ENCODE measurements at regions not wholly inside any gene's neighbourhood (a gene's known extent, or its start where the extent isn't known, plus 50 kb on each side); places are given as distances from the start of the nearest gene placed in this dataset.

DNA sequence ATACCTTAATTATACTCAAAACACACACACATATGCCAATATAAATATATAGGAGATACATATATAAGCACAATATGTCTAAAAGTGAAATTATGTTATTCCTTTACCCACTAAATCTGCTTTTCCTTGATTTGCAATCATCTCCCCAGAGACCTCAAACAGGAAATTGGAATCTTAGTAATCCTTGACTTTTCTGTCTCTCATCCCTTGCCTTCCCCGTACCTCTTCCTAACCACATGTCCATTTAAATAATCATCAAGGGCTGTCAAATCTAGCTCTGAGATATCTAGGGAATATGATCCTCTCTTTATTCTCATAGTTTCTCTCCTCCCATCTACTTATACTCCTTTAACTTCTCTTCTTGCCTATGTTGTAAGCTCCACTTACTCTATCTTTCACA, 336.6 kb downstream of the HGF start:
- no peak overlapping the region for H3K23ac ChIP-seq (ENCODE audit: low read depth, low read length, poor library complexity)
- no peaks in the 10 kb centered on the region for H3K79me1 ChIP-seq (ENCODE audit: low read depth, low read length)
- no peak overlapping the region for H2AFZ ChIP-seq (ENCODE audit: low read length)
- no peak overlapping the region for H2BK120ac ChIP-seq (ENCODE audit: low read depth, low read length)
- H3K9me3 ChIP-seq (replicated peaks in 1 of 2; ENCODE audit: control insufficient read depth in 2 of 2, insufficient read depth in 1 of 2, low read depth in 1 of 2, low read length in 2 of 2): no peaks in the 10 kb centered on the region
- peaks cover 0 to 3% of the 10 kb centered on the region in 2 donors for H3K4me1 ChIP-seq (ENCODE audit: control insufficient read depth in 2 of 2, insufficient read depth in 1 of 2, low read depth in 1 of 2, low read length in 2 of 2)
- H3K27me3 ChIP-seq (ENCODE audit: control insufficient read depth in 3 of 3, insufficient read depth in 3 of 3, low read depth in 1 of 3, low read length in 3 of 3): no peaks in the 10 kb centered on the region
- H2BK5ac ChIP-seq (ENCODE audit: low read length): no peak overlapping the region
- no peak overlapping the region for H2BK12ac ChIP-seq (ENCODE audit: low read length)
- H3K14ac ChIP-seq (ENCODE audit: low read length): no peak overlapping the region
- H3K27ac ChIP-seq (replicated peaks; ENCODE audit: low read length): no peak overlapping the region
- H3K4me3 ChIP-seq (ENCODE audit: low read length in 2 of 2): no peak overlapping the region
- no peak overlapping the region for H2BK15ac ChIP-seq (ENCODE audit: low read length)
- no peak overlapping the region for H3K4me2 ChIP-seq (ENCODE audit: insufficient read depth, low read length, poor library complexity, severe bottlenecking)
- H4K91ac ChIP-seq (ENCODE audit: low read depth, low read length, poor library complexity): no peak overlapping the region
- H3K4ac ChIP-seq (ENCODE audit: low read length): no peak overlapping the region
- no peak overlapping the region for H3K9ac ChIP-seq (ENCODE audit: low read depth, low read length, poor library complexity)
- no CpG with 5 or more reads among the region's 1 CpG for WGBS, 2 donors (ENCODE audit: extremely low coverage in 2 of 2, insufficient read length in 2 of 2, insufficient replicate concordance in 1 of 2)
- no peaks in the 10 kb centered on the region for H3K36me3 ChIP-seq (replicated peaks in 1 of 2; ENCODE audit: control insufficient read depth in 2 of 2, insufficient read depth in 2 of 2, low read length in 2 of 2)
- no peak for DNase-seq (ENCODE audit: low spot score)
- no peak overlapping the region for H2AK5ac ChIP-seq (ENCODE audit: low read depth, low read length)
- H3K18ac ChIP-seq (ENCODE audit: low read length): no peak overlapping the region
- no peak overlapping the region for H4K8ac ChIP-seq (ENCODE audit: low read depth, low read length)

DNA sequence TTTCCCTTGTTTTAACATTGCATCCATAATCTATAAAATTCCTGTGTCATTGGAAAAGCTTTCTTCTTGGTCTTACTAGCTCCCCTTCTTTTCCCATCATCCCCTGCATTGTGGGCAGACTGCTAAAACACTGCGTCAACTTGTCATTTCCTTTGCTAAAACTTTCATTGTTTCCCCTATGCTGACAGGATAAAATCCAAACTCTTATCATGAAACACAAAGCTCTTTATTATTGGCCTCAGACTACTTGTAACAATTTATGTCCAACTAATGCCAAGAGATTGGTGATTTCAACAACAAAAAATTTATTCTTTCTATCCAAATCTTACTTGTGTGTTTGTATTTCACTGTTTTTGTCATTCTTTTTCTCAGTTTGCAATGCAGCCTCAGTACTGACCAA, 339.1 kb downstream of the HGF start:
- H2BK15ac ChIP-seq (ENCODE audit: low read length): no peak overlapping the region
- DNase-seq (ENCODE audit: low spot score): no peak
- no peak overlapping the region for H3K4me2 ChIP-seq (ENCODE audit: insufficient read depth, low read length, poor library complexity, severe bottlenecking)
- H4K91ac ChIP-seq (ENCODE audit: low read depth, low read length, poor library complexity): no peak overlapping the region
- H3K4ac ChIP-seq (ENCODE audit: low read length): no peak overlapping the region
- H3K27me3 ChIP-seq (ENCODE audit: control insufficient read depth in 3 of 3, insufficient read depth in 3 of 3, low read depth in 1 of 3, low read length in 3 of 3): no peaks in the 10 kb centered on the region
- H3K9ac ChIP-seq (ENCODE audit: low read depth, low read length, poor library complexity): no peak overlapping the region
- H3K14ac ChIP-seq (ENCODE audit: low read length): no peak overlapping the region
- H3K4me3 ChIP-seq (ENCODE audit: low read length in 2 of 2): no peak overlapping the region
- H3K23ac ChIP-seq (ENCODE audit: low read depth, low read length, poor library complexity): no peak overlapping the region
- H2BK12ac ChIP-seq (ENCODE audit: low read length): no peak overlapping the region
- H3K18ac ChIP-seq (ENCODE audit: low read length): no peak overlapping the region
- no peak overlapping the region for H3K27ac ChIP-seq (replicated peaks; ENCODE audit: low read length)
- no peaks in the 10 kb centered on the region for H3K79me1 ChIP-seq (ENCODE audit: low read depth, low read length)
- peaks cover 0 to 3% of the 10 kb centered on the region in 2 donors for H3K4me1 ChIP-seq (ENCODE audit: control insufficient read depth in 2 of 2, insufficient read depth in 1 of 2, low read depth in 1 of 2, low read length in 2 of 2)
- H2AFZ ChIP-seq (ENCODE audit: low read length): peak overlapping the region; percentile 54
- H2AK5ac ChIP-seq (ENCODE audit: low read depth, low read length): no peak overlapping the region
- H2BK120ac ChIP-seq (ENCODE audit: low read depth, low read length): no peak overlapping the region
- no peaks in the 10 kb centered on the region for H3K9me3 ChIP-seq (replicated peaks in 1 of 2; ENCODE audit: control insufficient read depth in 2 of 2, insufficient read depth in 1 of 2, low read depth in 1 of 2, low read length in 2 of 2)
- no CpG with 5 or more reads among the region's 1 CpG for WGBS, 2 donors (ENCODE audit: extremely low coverage in 2 of 2, insufficient read length in 2 of 2, insufficient replicate concordance in 1 of 2)
- no peaks in the 10 kb centered on the region for H3K36me3 ChIP-seq (replicated peaks in 1 of 2; ENCODE audit: control insufficient read depth in 2 of 2, insufficient read depth in 2 of 2, low read length in 2 of 2)
- H2BK5ac ChIP-seq (ENCODE audit: low read length): no peak overlapping the region
- no peak overlapping the region for H4K8ac ChIP-seq (ENCODE audit: low read depth, low read length)

DNA sequence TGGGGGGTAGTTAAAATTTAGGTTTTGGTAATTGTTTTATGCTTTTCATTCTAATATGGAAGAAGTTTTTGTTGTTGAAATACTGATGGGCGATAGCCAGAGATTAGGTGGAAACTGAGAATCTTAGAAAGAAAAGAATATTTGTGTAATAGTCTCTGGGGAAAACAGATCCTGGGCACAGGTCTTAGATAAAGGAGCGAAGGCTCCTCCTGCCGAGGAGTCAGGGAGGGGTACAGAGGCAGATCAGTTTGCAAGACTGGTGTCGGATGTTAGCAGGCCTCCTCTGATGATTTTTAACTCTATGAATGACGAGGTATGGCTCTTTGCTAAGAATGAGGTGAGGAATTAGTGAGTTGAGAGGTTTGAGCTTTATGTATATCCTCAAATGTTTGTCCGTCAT, 339.7 kb downstream of the HGF start:
- WGBS, 2 donors (ENCODE audit: extremely low coverage in 2 of 2, insufficient read length in 2 of 2, insufficient replicate concordance in 1 of 2): no CpG with 5 or more reads among the region's 6 CpGs
- H3K23ac ChIP-seq (ENCODE audit: low read depth, low read length, poor library complexity): no peak overlapping the region
- no peak overlapping the region for H2BK12ac ChIP-seq (ENCODE audit: low read length)
- no peak overlapping the region for H3K4me2 ChIP-seq (ENCODE audit: insufficient read depth, low read length, poor library complexity, severe bottlenecking)
- no peak overlapping the region for H3K14ac ChIP-seq (ENCODE audit: low read length)
- peaks cover 0 to 3% of the 10 kb centered on the region in 2 donors for H3K4me1 ChIP-seq (ENCODE audit: control insufficient read depth in 2 of 2, insufficient read depth in 1 of 2, low read depth in 1 of 2, low read length in 2 of 2)
- no peak overlapping the region for H3K9ac ChIP-seq (ENCODE audit: low read depth, low read length, poor library complexity)
- H3K4ac ChIP-seq (ENCODE audit: low read length): no peak overlapping the region
- no peaks in the 10 kb centered on the region for H3K27me3 ChIP-seq (ENCODE audit: control insufficient read depth in 3 of 3, insufficient read depth in 3 of 3, low read depth in 1 of 3, low read length in 3 of 3)
- H3K9me3 ChIP-seq (replicated peaks in 1 of 2; ENCODE audit: control insufficient read depth in 2 of 2, insufficient read depth in 1 of 2, low read depth in 1 of 2, low read length in 2 of 2): no peaks in the 10 kb centered on the region
- H2AK5ac ChIP-seq (ENCODE audit: low read depth, low read length): no peak overlapping the region
- no peak overlapping the region for H2BK120ac ChIP-seq (ENCODE audit: low read depth, low read length)
- no peak overlapping the region for H3K4me3 ChIP-seq (ENCODE audit: low read length in 2 of 2)
- no peak overlapping the region for H3K27ac ChIP-seq (replicated peaks; ENCODE audit: low read length)
- H2AFZ ChIP-seq (ENCODE audit: low read length): peak overlapping the region; percentile 54
- H4K8ac ChIP-seq (ENCODE audit: low read depth, low read length): no peak overlapping the region
- H3K18ac ChIP-seq (ENCODE audit: low read length): no peak overlapping the region
- H2BK15ac ChIP-seq (ENCODE audit: low read length): no peak overlapping the region
- no peak overlapping the region for H4K91ac ChIP-seq (ENCODE audit: low read depth, low read length, poor library complexity)
- no peak overlapping the region for H2BK5ac ChIP-seq (ENCODE audit: low read length)
- DNase-seq (ENCODE audit: low spot score): peak; percentile 1
- no peaks in the 10 kb centered on the region for H3K36me3 ChIP-seq (replicated peaks in 1 of 2; ENCODE audit: control insufficient read depth in 2 of 2, insufficient read depth in 2 of 2, low read length in 2 of 2)
- H3K79me1 ChIP-seq (ENCODE audit: low read depth, low read length): no peaks in the 10 kb centered on the region

- no CpG with 5 or more reads among the region's 2 CpGs for WGBS, 2 donors (ENCODE audit: extremely low coverage in 2 of 2, insufficient read length in 2 of 2, insufficient replicate concordance in 1 of 2)
- Histone ChIP-seq H3K36me3 (replicated peaks in 1 of 2; ENCODE audit: control insufficient read depth in 2 of 2, insufficient read depth in 2 of 2, low read length in 2 of 2) (no peaks in the 10 kb centered on the region), H2AK5ac (ENCODE audit: low read depth, low read length) (no peak overlapping the region), H3K9ac (ENCODE audit: low read depth, low read length, poor library complexity) (no peak overlapping the region), H3K18ac (ENCODE audit: low read length) (no peak overlapping the region), H3K14ac (ENCODE audit: low read length) (no peak overlapping the region), H4K91ac (ENCODE audit: low read depth, low read length, poor library complexity) (no peak overlapping the region), H2AFZ (ENCODE audit: low read length) (no peak overlapping the region), H2BK120ac (ENCODE audit: low read depth, low read length) (no peak overlapping the region), H3K4ac (ENCODE audit: low read length) (no peak overlapping the region), H3K79me1 (ENCODE audit: low read depth, low read length) (no peaks in the 10 kb centered on the region), H2BK5ac (ENCODE audit: low read length) (no peak overlapping the region), H3K9me3 (replicated peaks in 1 of 2; ENCODE audit: control insufficient read depth in 2 of 2, insufficient read depth in 1 of 2, low read depth in 1 of 2, low read length in 2 of 2) (no peaks in the 10 kb centered on the region), H3K4me1 (ENCODE audit: control insufficient read depth in 2 of 2, insufficient read depth in 1 of 2, low read depth in 1 of 2, low read length in 2 of 2) (peaks cover 0 to 3% of the 10 kb centered on the region in 2 donors), H3K27ac (replicated peaks; ENCODE audit: low read length) (no peak overlapping the region), H3K4me2 (ENCODE audit: insufficient read depth, low read length, poor library complexity, severe bottlenecking) (no peak overlapping the region), H4K8ac (ENCODE audit: low read depth, low read length) (no peak overlapping the region), H3K4me3 (ENCODE audit: low read length in 2 of 2) (no peak overlapping the region), H2BK12ac (ENCODE audit: low read length) (no peak overlapping the region), H3K27me3 (ENCODE audit: control insufficient read depth in 3 of 3, insufficient read depth in 3 of 3, low read depth in 1 of 3, low read length in 3 of 3) (no peaks in the 10 kb centered on the region), H3K23ac (ENCODE audit: low read depth, low read length, poor library complexity) (no peak overlapping the region), H2BK15ac (ENCODE audit: low read length) (no peak overlapping the region)
- no peak for DNase-seq (ENCODE audit: low spot score)
Measured at GRCh38 chr7:81427461-81427860, 342.4 kb downstream of the HGF start.

All from neuronal stem cell (in vitro differentiated cells).